H1 (cell line): ENCODE measurements at regions not wholly inside any gene's neighbourhood (a gene's known extent, or its start where the extent isn't known, plus 50 kb on each side); places are given as distances from the start of the nearest gene placed in this dataset.

ENCODE experiments used
- BACH1 ChIP-seq: IDR thresholded peaks from 2 replicates; pipeline ENCODE4 v1.6.1; 2012; ENCODE audit warnings: low read length, improper control_type of control experiment
- EP300 ChIP-seq, 2 experiments: IDR thresholded peaks; 1 replicate in 1 of 2; 2 replicates in 1 of 2; pipeline ENCODE4 v1.6.1; 2011 to 2012; ENCODE audit warnings: low read depth in 2 of 2, low read length in 2 of 2, mild to moderate bottlenecking in 2 of 2, borderline replicate concordance in 1 of 2, inconsistent platforms in 1 of 2, moderate library complexity in 1 of 2
- FOSL1 ChIP-seq: IDR thresholded peaks from 2 replicates; pipeline ENCODE4 v1.6.1; 2011; ENCODE audit warnings: mild to moderate bottlenecking, low read depth, low read length, moderate library complexity; ENCODE audit not compliant: insufficient read depth
- MAFK ChIP-seq: IDR thresholded peaks from 2 replicates; pipeline ENCODE4 v1.6.1; 2012; ENCODE audit warnings: low read depth, mild to moderate bottlenecking, improper control_type of control experiment, low read length
- NANOG ChIP-seq: IDR thresholded peaks from 2 replicates; pipeline ENCODE4 v1.6.1; 2011; ENCODE audit warnings: low read length, low read depth, mild to moderate bottlenecking, inconsistent platforms; ENCODE audit not compliant: insufficient read depth, poor library complexity, severe bottlenecking
- ZNF274 ChIP-seq: IDR thresholded peaks from 2 replicates; pipeline ENCODE4 v1.7.0; 2012; ENCODE audit warnings: low read length, borderline replicate concordance; ENCODE audit errors: extremely low read depth
- TF ChIP-seq, protein P1 (sequence below): fragments of 300-600 bp; sonication (generic); IDR thresholded peaks from 2 replicates; pipeline ENCODE4 v1.7.1; 2012; ENCODE audit warnings: low read length, moderate library complexity, mild to moderate bottlenecking, inconsistent platforms; ENCODE audit not compliant: insufficient replicate concordance
- TF ChIP-seq, protein P2 (sequence below): IDR thresholded peaks from 2 replicates; pipeline ENCODE4 v1.6.1; 2012; ENCODE audit warnings: low read length, inconsistent platforms

DNA sequence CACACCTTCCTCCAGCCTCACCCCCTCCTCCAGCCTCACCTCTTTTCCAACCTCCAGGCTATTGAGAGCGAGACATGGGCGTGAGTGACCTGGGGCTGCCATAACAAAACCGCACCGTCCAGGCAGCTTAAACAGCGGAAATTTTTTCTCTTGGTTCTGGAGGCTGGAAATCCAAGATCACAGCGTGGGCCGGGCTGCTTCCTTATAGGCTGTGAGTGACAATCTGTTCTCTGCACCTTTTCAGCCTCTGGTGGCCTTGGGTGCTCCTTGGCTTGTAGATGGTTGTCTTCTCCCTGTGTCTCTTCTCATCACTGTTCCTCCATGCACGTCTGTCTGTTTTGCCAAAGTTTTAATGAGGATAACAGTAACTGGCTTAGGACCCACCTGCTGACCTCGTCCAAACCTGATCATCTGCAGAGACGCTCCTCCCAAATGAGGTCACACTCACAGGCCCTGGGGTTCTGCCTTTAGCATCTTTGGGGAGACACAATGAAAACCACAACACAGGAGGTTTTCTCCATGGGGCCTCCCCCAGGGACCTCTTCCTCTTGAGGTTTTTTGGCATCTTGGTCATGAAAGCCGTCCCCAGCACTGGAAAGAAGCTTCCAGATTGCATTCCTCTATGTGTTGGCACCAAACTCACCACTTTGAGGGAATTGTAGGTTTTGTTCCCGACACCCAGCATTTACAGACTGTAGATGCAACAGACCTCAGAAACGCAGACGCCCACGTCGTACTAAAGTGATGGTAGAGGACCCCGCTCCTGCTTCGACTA is 878.1 kb downstream of the BRD1 start (continued):
- TF ChIP-seq, protein P1, sequence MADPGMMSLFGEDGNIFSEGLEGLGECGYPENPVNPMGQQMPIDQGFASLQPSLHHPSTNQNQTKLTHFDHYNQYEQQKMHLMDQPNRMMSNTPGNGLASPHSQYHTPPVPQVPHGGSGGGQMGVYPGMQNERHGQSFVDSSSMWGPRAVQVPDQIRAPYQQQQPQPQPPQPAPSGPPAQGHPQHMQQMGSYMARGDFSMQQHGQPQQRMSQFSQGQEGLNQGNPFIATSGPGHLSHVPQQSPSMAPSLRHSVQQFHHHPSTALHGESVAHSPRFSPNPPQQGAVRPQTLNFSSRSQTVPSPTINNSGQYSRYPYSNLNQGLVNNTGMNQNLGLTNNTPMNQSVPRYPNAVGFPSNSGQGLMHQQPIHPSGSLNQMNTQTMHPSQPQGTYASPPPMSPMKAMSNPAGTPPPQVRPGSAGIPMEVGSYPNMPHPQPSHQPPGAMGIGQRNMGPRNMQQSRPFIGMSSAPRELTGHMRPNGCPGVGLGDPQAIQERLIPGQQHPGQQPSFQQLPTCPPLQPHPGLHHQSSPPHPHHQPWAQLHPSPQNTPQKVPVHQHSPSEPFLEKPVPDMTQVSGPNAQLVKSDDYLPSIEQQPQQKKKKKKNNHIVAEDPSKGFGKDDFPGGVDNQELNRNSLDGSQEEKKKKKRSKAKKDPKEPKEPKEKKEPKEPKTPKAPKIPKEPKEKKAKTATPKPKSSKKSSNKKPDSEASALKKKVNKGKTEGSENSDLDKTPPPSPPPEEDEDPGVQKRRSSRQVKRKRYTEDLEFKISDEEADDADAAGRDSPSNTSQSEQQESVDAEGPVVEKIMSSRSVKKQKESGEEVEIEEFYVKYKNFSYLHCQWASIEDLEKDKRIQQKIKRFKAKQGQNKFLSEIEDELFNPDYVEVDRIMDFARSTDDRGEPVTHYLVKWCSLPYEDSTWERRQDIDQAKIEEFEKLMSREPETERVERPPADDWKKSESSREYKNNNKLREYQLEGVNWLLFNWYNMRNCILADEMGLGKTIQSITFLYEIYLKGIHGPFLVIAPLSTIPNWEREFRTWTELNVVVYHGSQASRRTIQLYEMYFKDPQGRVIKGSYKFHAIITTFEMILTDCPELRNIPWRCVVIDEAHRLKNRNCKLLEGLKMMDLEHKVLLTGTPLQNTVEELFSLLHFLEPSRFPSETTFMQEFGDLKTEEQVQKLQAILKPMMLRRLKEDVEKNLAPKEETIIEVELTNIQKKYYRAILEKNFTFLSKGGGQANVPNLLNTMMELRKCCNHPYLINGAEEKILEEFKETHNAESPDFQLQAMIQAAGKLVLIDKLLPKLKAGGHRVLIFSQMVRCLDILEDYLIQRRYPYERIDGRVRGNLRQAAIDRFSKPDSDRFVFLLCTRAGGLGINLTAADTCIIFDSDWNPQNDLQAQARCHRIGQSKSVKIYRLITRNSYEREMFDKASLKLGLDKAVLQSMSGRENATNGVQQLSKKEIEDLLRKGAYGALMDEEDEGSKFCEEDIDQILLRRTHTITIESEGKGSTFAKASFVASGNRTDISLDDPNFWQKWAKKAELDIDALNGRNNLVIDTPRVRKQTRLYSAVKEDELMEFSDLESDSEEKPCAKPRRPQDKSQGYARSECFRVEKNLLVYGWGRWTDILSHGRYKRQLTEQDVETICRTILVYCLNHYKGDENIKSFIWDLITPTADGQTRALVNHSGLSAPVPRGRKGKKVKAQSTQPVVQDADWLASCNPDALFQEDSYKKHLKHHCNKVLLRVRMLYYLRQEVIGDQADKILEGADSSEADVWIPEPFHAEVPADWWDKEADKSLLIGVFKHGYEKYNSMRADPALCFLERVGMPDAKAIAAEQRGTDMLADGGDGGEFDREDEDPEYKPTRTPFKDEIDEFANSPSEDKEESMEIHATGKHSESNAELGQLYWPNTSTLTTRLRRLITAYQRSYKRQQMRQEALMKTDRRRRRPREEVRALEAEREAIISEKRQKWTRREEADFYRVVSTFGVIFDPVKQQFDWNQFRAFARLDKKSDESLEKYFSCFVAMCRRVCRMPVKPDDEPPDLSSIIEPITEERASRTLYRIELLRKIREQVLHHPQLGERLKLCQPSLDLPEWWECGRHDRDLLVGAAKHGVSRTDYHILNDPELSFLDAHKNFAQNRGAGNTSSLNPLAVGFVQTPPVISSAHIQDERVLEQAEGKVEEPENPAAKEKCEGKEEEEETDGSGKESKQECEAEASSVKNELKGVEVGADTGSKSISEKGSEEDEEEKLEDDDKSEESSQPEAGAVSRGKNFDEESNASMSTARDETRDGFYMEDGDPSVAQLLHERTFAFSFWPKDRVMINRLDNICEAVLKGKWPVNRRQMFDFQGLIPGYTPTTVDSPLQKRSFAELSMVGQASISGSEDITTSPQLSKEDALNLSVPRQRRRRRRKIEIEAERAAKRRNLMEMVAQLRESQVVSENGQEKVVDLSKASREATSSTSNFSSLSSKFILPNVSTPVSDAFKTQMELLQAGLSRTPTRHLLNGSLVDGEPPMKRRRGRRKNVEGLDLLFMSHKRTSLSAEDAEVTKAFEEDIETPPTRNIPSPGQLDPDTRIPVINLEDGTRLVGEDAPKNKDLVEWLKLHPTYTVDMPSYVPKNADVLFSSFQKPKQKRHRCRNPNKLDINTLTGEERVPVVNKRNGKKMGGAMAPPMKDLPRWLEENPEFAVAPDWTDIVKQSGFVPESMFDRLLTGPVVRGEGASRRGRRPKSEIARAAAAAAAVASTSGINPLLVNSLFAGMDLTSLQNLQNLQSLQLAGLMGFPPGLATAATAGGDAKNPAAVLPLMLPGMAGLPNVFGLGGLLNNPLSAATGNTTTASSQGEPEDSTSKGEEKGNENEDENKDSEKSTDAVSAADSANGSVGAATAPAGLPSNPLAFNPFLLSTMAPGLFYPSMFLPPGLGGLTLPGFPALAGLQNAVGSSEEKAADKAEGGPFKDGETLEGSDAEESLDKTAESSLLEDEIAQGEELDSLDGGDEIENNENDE: no peak
- TF ChIP-seq NANOG (no peak), BACH1 (no peak), EP300 (IDR thresholded peaks at IDR 0.05; ENCODE audit: borderline replicate concordance in 1 of 2, low read depth in 2 of 2, low read length in 2 of 2) (no peak), MAFK (no peak), FOSL1 (no peak), ZNF274 (no peak)
- TF ChIP-seq, protein P2, sequence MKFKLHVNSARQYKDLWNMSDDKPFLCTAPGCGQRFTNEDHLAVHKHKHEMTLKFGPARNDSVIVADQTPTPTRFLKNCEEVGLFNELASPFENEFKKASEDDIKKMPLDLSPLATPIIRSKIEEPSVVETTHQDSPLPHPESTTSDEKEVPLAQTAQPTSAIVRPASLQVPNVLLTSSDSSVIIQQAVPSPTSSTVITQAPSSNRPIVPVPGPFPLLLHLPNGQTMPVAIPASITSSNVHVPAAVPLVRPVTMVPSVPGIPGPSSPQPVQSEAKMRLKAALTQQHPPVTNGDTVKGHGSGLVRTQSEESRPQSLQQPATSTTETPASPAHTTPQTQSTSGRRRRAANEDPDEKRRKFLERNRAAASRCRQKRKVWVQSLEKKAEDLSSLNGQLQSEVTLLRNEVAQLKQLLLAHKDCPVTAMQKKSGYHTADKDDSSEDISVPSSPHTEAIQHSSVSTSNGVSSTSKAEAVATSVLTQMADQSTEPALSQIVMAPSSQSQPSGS: no peak
